Peyer's patch (tissue), 4 donors: ENCODE measurements at regions not wholly inside any gene's neighbourhood (a gene's known extent, or its start where the extent isn't known, plus 50 kb on each side); places are given as distances from the start of the nearest gene placed in this dataset.

Experiments used
- POLR2A ChIP-seq, 2 donors: fragments of 450-650 bp; IDR thresholded peaks; one replicate each; pipeline ENCODE4 v1.5.1; 2017; ENCODE audit warnings: antibody characterized with exemption in 2 of 2, mild to moderate bottlenecking in 2 of 2, moderate library complexity in 2 of 2
- TF ChIP-seq, protein P1 (sequence below), 6 experiments: fragments of 450-650 bp in 4 of 6; fragments of 200-600 bp in 2 of 6; sonication (generic) in 1 of 6; IDR thresholded peaks; one replicate each; pipeline ENCODE4 v1.5.1; 2017 to 2019; ENCODE audit warnings: antibody characterized with exemption in 6 of 6, mild to moderate bottlenecking in 3 of 6, moderate library complexity in 1 of 6

DNA sequence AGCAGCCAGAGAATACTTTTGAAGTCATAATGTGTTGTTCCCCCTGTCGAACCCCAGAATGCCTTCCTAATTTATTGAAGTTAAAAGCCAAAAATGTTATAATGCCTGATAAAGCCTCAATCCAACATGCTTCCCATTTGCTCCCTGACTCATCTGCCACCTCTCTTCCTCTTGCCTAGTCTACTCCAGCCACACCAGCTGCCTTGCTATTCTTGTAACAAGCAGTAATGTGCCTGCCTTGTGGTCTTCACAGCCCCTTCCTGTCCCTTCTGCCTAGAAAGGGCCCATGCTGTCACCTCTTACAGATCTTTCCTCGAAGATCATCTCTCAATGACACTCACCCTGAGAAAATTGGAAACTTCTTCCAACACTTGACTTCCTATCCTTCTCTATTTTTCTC is 231.6 kb upstream of the CDH2 start:
- TF ChIP-seq POLR2A (IDR thresholded peaks at IDR 0.05) = no peak
- TF ChIP-seq, protein P1, sequence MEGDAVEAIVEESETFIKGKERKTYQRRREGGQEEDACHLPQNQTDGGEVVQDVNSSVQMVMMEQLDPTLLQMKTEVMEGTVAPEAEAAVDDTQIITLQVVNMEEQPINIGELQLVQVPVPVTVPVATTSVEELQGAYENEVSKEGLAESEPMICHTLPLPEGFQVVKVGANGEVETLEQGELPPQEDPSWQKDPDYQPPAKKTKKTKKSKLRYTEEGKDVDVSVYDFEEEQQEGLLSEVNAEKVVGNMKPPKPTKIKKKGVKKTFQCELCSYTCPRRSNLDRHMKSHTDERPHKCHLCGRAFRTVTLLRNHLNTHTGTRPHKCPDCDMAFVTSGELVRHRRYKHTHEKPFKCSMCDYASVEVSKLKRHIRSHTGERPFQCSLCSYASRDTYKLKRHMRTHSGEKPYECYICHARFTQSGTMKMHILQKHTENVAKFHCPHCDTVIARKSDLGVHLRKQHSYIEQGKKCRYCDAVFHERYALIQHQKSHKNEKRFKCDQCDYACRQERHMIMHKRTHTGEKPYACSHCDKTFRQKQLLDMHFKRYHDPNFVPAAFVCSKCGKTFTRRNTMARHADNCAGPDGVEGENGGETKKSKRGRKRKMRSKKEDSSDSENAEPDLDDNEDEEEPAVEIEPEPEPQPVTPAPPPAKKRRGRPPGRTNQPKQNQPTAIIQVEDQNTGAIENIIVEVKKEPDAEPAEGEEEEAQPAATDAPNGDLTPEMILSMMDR (IDR thresholded peaks at IDR 0.05) = no peak
